Astrocyte of the spinal cord (primary cell): ENCODE measurements at regions not wholly inside any gene's neighbourhood (a gene's known extent, or its start where the extent isn't known, plus 50 kb on each side); places are given as distances from the start of the nearest gene placed in this dataset.
A peak's percentile ranks its signal among the peaks of the same experiment; 100 is the strongest.

ENCODE experiments used
- DNase-seq: peaks from one replicate; pipeline ENCODE4 v3.0.0; 2011; ENCODE audit warnings: low read depth, low spot score
- H3K4me3 ChIP-seq: 2 replicates; pipeline ENCODE4 v1.5.1; 2011; ENCODE audit warnings: low read depth, mild to moderate bottlenecking, low read length, moderate library complexity
- CTCF ChIP-seq: IDR thresholded peaks from 2 replicates; pipeline ENCODE4 v1.5.1; 2012; ENCODE audit warnings: low read depth, mild to moderate bottlenecking, low read length, inconsistent platforms
- in situ Hi-C: cut with HindIII; loops from 2 replicates; pipeline ENCODE4 v1.10.0; 2017; ENCODE audit warnings: low sequenced_read_pairs

- no peak overlapping the region for H3K4me3 ChIP-seq
- DNase-seq, result peak; percentile 41
- no peak for TF ChIP-seq CTCF
- in situ Hi-C loops, result no loop called here
Observed at GRCh38 chr7:16295558-16295957, 125.8 kb downstream of the CRPPA start.

- in situ Hi-C loops, result no loop called here
- no peak overlapping the region for H3K4me3 ChIP-seq
- no peak for DNase-seq
- TF ChIP-seq CTCF, result no peak
Observed at GRCh38 chr7:16293669-16294425, 127.5 kb downstream of the CRPPA start.

- TF ChIP-seq CTCF, result no peak
- H3K4me3 ChIP-seq, result no peak overlapping the region
- DNase-seq, result no peak
- in situ Hi-C loops, result no loop called here
Observed at GRCh38 chr7:16284581-16284980, 136.8 kb downstream of the CRPPA start.

GRCh38 chr7:16278167-16278787, 143.1 kb downstream of the CRPPA start:
- in situ Hi-C loops, result no loop called here

GRCh38 chr7:16271990-16272665, 149.2 kb downstream of the CRPPA start:
- no peak overlapping the region for H3K4me3 ChIP-seq
- in situ Hi-C loops, result no loop called here

More at GRCh38 chr7:16278167-16278787, 143.1 kb downstream of the CRPPA start:
- no peak for TF ChIP-seq CTCF
- no peak overlapping the region for H3K4me3 ChIP-seq
- DNase-seq, result no peak

More at GRCh38 chr7:16271990-16272665, 149.2 kb downstream of the CRPPA start:
- TF ChIP-seq CTCF, result no peak
- DNase-seq, result peak; percentile 12
